Ammon's horn (tissue), 1 donor: ENCODE measurements at regions not wholly inside any gene's neighbourhood (a gene's known extent, or its start where the extent isn't known, plus 50 kb on each side); places are given as distances from the start of the nearest gene placed in this dataset.
A peak's percentile ranks its signal among the peaks of the same experiment; 100 is the strongest.

Experiments
- DNase-seq: peaks from one replicate; pipeline ENCODE4 v3.0.0-alpha.2; 2016; ENCODE audit warnings: low spot score

DNA sequence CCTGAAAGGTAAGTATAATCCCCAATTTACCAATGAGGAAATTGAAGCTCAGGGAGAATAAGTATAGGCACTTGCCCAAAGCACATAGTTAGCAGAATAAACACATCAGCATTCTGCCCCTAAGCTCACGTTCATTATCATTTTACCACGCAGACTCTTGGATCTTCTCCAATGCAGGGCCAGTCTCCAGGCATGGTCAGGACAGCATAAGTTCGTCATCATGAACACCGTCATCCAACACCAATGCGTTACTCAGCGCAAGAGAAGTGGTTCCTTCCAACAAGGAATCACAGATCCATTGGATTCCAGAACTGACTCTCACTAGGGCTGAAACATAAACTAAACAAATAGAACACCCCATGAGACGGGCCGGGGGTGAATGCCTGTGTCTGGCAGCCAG, 86.5 kb upstream of the GPM6B start:
- DNase-seq = no peak

DNA sequence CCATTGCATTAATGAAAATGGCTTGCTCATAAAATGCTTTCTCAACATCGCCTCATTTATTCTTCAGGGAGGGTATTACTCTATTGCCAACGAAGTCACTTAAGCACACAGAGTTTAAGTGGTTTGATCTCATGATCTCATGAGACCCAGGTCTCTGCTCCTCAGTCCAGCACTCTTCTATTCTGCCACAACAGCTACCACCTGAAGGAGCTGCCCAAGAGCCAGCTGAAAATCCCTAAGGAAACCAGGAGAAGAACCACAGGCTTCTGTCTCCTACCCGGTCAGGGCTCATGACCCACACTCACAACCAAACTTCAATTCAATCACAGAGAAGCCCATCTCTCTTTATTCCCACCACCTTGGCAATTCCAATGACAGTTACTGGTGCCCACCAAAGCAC, 85.5 kb upstream of the GPM6B start:
- no peak for DNase-seq

DNA sequence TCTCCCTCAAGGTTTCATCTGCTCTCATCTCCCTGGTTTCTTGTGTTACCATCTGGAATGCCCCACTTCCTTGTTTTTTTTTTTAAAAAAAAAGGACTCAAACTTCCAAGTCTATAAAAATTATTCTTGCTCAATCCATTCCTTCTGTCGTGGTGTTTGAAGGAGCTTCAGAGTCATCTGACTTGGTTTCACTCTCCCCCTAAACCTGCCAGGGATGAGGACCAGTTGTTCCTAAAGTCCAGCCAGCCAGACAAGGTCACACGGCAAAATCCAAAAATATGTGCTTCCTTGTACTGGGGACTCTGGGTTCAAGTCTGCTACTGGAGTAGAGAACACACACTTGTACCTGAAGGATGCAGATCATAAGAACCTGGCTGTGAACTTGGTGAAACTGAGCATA, 84.5 kb upstream of the GPM6B start:
- DNase-seq = no peak

DNA sequence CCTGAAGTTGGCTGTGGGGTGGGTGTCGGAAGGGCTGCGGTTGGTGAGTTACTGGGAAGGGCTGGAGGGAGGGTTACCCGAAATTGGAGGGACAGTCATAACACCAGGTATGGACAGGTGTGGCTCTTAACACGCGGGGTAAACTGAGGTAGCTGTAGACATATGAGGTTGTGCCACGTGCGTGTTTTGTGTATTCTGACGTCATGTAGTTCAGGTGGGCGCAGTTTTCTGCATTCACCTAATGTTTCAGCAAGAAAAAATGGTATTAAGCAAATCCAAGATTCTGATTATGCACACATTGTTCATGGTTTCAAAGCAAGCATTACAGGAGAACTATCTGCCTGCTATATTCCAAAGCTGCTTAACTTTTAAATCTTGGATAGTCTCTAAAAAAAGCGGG, 83.5 kb upstream of the GPM6B start:
- no peak for DNase-seq

DNA sequence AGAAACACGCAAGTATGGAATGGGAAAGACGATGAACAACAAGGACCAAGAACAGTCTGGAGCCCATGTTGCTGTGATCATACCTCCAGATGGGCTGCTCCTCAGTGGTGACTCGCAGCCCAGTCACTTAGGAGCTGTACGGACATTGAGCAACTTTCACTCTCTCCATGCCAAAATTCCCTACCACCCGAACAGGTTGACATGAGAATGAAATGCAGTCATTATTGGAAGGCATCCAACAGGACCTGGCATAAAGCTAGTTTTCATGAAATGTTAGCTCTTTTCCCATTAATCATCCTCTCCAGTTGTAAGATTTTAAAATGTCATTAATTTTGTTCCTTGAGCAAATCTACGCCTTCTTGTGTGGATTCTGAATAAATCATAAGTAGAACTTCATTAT, 82.7 kb upstream of the GPM6B start:
- peak; percentile 58 for DNase-seq

DNA sequence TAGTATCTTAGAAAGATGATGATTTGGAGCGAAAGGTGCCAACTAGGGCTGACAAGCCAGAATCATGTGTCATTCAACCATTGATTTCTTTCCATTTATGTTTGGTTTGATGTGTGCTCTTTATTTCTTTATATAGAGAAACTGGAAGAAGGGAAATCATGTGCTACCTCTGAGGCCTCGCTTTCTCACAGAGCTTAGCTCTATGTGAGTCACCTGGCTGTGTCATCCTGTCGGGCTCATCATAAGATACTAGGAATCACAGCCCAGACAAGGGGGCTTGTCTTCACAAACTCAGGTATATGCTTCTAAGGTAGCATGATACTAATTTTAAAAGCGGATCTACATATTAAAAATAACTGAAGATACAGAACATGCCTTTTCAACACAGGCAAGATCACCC, 81.7 kb upstream of the GPM6B start:
- DNase-seq = no peak

DNA sequence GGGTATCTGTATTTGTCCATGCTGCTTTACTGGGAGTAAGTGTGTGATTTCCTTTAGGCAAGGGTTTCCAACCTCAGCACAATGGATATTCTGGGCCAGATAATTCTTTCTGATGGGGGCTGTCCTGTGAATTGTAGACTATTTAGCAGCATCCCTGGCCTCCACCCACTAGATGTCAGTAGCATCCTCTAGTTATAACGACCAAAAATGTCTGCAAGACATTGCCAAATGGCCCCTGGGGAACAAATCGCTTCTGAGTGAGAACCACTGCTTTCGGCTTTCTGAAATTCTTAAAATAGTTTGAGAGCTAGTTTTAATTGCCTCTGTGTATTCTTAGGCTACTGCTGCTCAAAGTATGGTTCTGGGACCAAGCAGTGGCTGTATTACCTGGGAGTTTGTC, 81.2 kb upstream of the GPM6B start:
- peak; percentile 60 for DNase-seq

DNA sequence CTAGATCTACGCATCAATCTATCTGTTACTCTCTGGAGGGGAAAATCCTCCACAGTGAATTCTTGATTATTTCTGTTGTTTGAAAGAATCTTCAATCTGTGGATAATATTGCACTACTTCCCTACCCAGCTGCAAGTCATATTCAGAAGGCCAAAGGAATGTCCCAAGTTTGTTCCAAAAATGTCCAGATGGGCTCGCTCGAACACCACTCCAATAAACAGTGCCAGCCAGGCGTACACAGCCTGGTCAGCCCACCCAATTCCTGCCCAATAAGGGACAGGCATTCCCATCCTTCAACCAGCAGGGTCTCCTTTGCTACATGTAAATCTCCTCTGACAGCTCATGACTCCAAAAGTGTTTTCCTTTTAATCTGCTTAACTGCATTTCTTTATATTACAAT, 80.7 kb upstream of the GPM6B start:
- DNase-seq = peak; percentile 25

DNA sequence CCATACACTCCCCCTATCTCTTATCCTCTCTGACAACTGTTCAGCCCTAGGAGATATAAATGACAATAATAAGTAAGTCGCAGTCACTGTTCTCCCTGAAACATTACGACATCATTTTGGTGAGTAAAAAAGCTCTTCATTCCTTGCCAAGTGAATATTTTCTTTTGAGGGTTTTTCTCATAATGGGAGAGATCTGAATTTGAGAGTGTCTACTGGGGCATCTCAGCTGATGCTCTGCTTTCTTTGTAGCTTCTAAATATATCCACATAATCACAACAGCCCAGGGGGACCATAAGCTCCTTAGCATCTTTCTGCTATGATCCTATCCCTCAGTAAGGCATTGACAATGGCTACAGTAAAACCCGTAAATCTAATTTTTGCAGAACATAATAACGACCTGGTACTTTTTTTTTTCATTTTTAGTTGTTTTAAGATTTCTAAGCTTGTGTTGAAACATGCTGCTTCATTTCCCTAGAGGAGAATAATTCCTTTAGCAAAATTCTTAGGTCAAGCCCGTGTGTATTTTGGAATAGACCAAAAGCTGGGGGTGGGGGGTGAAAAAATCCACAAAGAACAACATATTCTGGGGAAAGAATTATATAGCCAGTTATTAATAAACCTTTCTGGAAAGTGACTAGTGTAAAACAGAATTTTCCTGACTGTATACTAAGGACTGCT, 78.1 kb upstream of the GPM6B start:
- no peak for DNase-seq

DNA sequence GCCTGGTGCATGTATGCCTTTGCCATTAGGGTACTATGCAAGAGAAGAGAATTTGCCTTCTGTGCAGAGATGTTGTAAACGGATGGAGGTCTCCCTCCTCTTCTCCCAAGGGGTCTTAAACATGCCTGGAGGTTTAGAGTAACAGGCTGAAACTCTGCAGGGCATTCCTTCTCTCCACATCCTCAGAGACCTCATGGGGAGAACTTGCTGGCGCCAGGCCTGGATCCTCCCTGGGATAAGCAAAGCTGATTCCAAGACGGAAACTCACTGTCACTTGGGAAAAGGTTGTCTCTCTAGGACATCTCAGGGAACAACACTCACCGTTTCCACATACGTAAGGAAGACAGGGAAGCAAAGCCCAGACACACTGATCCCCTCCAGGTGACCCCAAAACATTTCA, 76.9 kb upstream of the GPM6B start:
- no peak for DNase-seq

DNA sequence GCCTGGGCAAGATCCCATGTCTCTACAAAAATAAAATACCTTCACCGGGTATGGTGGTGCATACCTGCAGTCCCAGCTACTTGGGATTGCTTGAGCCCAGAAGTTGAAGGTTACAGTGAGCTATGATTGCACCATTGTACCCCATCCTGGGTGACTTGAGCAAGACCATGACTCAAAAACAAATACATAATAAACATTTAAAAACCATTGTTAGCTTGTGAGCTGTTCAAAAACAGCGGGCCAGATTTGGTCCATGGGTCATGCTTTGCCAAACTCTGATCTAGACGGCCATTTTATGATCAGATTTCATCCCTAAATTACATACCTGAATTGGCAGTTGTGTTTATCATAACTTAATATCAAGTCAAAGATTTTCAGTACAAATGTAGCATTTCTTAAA, 76.0 kb upstream of the GPM6B start:
- no peak for DNase-seq

DNA sequence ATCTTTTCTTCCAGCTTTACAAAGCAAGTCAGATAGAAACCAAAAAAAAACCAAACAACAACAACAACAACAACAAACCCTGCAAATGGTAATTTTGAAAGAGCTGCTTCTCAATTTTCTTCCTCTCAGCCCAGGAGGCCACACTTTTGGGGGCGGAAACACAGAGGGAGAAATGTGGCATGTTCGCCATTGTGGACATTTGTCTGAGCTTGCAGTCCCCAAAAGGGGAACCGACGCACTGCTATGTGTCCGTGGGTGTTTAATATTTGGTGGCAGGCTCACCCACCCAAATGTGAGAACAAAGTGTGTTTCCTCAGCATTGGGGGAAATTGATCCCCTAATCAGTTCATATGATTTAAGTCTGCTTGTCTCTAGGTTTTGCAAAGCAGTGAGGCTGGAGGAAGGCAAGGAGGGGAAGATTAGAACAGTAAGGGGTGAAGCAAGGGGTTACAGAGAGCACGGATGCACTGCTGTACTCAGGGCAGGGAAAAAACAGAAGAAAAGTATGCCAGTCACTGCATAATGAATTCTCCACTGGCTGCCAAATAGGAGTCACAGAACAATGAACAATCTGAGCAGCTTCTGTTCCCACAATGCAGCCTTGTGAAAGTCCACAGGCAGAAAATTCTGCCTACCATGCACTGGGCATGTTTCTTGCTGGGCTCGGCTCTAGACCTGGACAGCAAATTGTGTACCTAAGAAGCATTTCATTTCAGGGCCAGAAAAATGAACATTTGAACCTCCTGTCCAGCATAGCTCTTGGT, 74.7 kb upstream of the GPM6B start:
- DNase-seq = peak; percentile 85

DNA sequence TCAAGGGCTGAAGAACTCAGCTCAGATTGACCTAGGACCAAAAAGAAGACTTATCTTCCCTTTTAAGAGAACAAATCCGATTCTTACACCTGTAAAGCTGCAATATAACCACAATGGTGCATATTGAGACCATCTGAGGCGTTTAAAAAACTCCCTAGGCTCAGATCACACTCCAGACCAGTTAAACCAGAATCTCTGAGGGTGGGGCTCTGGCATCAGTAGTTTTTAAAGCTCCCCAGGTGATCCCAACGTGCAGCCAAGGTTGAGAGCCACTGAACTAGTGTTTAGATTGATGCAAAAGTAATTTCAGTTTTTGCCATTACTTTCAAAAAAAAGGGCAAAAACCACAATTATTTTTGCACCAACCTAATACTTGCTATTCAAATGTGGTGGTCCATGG, 73.9 kb upstream of the GPM6B start:
- no peak for DNase-seq

DNA sequence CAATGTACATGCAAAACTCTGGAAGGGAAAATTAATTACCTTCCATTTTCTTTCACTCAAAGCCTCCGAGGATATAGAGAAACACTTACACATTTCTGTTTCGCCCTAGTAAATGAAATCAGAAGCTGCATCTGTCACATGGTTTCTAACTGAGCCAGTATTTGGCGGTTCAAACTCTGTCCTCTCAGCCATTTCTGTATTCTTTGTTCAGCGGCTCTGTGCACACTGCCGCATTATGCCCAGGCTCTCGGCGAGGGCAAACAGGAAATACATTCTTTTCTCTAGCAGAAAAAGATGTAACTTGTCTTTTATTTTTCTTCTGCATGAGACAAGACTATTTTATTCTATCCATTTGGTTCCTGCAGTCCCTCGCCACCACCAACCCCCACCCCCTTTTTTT, 71.4 kb upstream of the GPM6B start:
- DNase-seq = peak; percentile 77

DNA sequence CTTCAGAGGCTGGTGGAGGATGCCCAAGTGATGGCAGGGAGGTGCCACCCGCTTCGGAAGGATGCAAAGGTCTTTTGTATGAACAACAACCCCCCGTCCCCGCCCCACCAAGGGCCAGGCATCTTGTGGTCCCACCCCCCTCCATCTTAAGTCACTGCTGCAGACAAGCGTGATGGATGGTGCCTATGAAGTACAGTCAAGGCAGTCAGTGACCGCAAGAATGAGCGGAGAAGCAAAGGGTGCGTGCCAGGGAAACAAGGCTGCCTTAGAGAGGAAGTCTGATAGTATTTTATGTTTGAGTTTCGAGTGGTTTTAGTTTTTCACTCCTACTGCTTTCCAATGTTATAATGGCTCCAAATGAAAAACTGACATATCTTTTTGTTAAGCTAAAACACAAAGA, 68.7 kb upstream of the GPM6B start:
- no peak for DNase-seq

DNA sequence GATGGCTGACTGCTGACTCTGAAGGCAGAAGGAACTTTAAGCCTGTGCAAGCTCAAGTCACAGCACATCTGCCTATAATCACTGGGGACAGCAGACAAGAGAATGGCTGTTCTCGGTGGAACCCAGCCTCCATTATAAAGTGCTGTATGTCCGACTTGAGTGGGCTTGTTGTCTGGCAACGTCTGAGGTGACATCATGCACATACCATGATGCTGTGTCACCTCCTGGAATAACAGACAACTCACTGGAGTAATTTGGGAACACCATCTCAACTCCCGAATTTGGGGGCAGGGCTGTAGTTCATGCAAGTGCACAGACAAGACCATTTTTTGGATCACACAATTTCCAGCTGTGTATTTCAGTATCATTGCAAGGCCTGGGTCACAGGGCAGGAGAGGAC, 59.8 kb upstream of the GPM6B start:
- DNase-seq = peak; percentile 38

DNA sequence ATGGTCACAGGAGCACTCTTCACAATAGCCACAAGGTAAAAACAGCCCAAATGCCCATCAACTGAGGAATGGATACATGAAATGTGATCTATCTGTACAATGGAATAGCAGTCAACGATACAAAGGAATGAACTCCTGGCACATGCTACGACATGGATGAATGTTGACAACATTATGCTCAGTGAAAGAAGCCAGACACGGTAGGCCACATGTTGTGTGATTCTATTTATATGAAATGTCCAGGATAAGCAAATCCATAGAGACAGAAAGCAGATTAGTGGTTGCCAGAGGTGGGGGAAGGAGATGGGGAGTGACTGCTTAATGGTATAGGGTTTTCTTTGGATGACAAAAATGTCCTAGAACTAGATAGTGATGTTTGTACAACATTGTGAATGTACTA, 58.7 kb upstream of the GPM6B start:
- DNase-seq = no peak

DNA sequence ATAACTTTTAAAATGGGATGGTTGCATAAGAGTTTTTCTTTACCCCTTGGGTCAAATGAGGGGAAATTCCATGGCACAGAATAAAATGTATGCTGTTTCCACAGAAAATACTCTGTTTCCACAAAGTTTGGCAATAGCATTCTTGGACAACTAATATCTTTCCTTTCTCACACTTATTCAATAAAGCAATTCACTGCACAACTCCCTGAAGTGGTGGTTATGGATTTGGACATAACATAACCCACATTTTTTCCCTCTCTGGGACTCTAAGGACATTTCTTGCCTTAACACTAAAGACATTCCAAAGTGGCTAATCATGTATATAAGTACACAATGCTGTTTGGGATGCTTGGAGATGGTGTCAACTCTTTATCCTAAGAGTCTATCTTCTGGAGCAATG, 51.7 kb upstream of the GPM6B start:
- no peak for DNase-seq
